Ammon's horn (tissue), 1 donor: ENCODE measurements at regions not wholly inside any gene's neighbourhood (a gene's known extent, or its start where the extent isn't known, plus 50 kb on each side); places are given as distances from the start of the nearest gene placed in this dataset.
A peak's percentile ranks its signal among the peaks of the same experiment; 100 is the strongest.
"Not testable (repeated sequence)": the region's sequence is repeated elsewhere in the genome, so short reads cannot be mapped to it uniquely, and the experiment has no call there.

Source experiments
- DNase-seq: peaks from one replicate; pipeline ENCODE4 v3.0.0-alpha.2; 2016; ENCODE audit warnings: low spot score

DNA sequence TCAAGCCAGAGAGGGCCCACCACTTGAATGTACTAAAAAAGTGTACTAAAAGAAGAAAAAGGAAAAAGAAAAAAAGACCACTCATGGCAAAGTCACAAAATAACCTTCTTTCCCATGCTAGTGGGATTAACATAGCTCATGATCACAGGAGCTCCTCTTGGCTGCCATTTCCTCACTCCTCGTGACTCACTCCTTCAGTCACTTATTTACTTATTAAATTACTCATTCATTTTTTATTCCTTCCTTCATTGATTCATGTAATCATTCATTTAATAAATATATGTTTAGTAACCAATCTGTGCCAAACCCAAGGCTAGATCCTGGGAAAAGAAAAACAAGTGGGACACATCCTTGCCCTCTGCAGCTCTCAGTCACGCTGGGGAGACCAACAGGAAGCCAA, 300.5 kb downstream of the INSIG2 start:
- no peak for DNase-seq

DNA sequence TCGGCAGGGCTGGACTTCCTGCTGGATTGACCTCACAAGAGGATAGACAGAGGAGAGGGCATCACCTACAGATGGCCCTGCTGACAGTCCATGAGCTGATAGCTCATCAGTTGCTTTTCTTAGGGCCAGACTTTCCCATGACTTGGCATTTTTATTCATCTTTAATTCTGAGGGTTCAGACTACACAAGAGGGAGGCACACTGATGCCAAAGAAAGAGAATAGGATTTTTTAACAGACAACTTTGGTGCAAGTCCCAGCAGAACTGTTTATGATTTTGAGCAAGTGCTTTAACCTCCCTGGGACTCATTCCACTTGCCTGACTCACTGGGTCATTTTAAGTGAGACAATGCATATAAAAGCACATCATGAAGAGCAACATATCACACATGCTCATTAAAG, 299.2 kb downstream of the INSIG2 start:
- DNase-seq, result no peak

DNA sequence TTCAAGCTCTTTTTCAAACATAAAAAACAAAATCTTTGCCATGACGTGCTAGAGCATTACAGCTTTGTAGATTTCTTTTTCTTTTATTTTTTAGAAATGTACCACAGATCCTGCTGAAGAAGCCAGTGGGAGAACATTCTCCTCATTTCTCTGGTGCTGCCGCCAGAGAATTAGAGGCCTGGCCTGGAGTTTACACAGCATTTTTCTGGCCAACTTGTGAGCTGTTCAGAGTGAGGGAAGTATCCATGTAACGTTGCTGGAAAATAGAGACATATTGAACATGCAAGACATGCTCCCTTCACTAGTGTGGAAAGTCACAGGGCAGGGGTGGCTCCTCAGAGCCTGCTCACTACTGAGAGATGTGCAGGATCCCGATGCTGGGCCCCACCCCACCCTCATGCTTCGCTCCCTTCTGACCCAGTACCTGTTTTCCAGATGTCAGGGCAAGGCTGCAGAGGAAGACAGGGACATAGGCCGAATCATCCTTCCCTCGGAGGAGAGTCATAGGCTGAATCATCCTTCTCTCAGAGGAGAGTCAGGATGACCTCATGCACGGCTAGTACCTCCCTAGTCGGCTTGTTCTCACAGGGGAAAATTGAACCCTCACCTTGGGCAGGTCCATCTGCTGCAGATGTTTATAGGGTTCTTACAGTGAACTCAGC, 298.5 kb downstream of the INSIG2 start:
- DNase-seq, result no peak

DNA sequence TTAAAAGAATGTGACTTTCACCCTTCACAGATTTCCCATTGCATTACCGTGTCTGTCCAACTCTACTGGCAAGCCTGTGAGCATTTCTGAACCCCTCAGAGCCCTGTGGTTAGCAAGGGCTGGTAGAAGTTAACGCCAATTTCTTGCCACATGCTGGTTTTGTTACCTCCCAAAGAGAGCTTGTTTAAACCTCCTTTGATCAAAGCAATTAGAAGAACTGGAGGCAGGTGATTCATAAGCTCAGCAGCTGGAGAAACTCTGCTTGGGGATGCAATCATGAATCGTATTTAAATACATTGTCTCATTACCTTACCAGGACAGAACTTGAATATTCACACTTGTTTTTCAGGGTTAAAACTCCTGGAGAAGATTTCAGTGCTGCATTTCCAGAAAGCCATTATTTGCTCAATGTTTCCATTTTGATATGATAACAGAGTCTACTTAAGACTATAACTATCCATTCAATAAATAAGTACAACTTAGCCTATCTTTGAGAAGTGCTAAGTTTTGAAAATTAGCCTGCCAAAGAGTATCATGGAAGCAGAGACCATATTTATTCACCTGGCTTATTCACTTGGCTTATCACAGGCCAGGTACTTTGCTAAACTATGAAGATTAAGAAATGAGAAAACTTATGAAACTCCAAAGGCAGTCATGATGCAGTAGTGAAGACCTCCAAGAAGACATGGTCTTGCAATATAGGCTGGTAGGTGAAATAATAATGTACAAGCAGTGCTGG, 292.8 kb downstream of the INSIG2 start:
- no peak for DNase-seq

DNA sequence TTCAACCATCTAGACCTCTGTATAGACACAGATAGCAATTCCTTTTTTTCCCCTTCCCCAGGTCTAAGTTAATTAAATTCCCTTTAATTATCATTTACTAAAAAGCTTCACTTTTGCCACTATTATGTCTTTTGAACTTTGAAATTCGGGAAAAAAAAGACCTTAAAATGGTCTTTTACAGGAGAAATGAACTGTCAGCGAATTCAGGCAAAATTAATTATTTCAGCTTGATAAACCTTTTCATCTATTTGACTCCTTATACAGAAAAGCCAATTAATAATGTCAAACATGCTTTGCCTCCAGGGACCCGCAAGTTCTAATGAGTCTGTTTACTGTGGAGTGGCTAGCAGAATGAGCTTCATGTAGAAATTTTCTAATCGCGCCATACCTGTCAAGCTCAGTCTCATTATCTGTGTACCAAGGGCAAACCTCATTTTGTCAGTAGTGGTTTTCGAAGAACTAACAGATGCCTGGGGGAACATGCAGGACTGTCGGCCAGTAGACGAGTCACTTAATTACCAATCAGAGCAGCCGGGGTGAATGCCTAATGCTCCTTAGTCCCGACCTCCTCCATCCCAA, 287.7 kb downstream of the INSIG2 start:
- DNase-seq, result no peak

DNA sequence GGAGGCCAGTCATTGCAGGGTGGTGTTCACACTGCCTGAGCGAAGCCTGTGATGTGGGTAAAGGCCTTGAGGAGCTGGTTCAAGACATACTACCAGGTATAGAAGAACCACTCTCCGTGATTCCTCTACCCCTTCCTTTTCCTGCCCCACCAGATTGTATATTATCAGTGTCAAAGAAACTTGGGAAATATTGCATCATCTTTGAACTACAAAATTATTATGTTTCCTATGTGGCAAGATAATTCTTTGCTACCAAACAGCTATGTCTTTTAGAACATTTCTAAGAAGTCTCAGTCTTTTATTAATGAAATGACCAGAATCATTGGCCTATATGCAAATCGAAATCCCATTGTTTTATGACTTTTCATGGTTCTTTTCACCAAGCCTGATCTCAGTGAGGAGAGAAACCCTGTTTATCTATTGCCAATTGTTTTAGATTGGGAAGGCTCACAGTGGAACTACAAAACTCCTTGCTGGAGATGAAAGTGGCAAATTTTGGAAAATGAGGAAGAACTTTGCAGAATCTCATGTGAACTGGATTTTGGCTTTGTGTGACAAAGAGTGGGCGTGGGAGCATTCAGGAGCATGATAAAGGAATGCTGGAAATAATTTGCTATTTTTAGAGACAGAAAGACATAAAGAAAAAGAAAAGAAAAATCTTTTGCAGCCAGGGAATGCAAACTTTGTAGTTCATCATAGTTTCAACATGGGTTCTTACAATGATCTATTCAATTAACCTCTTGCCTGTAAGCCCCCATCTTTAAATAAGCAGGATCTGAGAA, 286.9 kb downstream of the INSIG2 start:
- DNase-seq, result no peak

DNA sequence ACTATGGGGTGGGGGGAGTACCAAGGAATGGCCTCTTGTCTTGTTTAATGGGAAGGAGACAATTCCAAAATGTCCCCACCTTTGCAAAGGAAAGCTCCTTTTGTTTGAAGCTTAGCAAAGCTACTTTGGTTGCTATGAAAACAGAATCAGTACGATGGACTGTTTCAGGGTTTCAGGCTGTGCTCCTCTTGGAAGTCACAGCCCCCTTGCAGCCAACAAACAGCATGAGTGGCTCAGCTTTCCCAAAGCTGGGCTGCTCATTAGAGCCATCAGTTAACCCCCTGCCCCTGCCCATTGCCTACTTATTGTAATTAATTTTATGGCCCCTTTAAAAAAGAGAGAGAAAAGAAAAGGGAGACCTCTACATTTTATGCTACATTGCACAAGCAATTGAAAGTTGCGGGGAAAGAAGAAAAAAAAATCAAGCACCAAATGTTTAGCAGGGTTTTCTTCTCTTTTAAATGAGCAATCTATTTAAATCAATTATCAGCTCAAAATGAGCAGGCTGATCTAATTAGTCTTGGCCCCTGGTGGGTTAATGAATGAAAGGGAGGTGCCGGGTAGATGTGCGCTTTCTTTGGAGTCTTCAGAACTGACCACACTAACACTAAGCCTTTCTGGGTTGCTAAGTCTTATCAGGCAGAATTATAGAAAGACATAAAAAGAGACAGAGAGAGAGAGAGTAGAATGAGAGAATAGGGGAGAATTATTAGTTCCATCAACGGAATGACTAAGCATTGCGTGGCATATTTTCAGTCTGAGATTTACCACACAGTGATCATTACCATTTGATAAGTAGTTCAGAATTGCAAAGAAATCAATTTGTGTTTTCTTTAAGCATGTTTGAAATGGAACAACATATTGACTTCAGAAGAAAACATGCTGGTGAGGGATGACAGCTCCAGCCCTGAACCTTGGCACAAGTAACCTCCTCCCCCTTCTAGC, 284.9 kb downstream of the INSIG2 start:
- no peak for DNase-seq

DNA sequence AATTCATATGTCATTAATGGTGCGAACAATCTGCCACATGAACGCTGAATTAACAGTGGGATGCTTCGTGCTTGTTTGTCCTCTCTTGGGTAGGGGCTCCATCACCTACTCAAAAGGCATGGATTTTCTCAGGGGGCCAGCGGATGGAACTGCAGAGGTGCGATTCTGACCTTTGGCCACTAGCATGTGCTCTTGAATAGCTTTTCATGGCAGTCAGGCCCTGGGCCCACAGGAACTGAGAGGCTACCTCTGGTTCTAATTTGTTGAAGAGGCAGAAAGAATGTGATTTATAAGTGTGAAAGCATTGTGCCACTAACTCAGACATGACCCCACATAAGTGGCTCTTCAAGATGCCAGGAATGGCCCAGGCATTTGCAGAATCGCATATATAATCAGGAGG, 283.2 kb downstream of the INSIG2 start:
- peak; percentile 21 for DNase-seq

DNA sequence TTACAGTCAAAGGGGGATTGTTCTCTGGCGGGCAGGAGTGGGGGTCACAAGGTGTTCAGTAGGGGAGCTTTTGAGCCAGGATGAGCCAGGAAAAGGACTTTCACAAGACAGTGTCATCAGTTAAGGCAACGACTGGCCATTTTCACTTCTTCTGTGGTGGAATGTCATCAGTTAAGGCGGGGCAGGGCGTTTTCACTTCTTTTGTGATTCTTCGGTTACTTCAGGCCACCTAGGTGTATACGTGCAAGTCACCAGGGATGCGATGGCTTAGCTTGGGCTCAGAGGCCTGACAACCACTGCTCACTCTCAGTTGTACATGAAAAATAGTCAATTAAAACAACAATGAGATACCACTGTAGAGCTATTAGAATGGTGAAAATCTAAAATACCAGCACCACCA, 281.2 kb downstream of the INSIG2 start:
- DNase-seq, result not testable (repeated sequence)

DNA sequence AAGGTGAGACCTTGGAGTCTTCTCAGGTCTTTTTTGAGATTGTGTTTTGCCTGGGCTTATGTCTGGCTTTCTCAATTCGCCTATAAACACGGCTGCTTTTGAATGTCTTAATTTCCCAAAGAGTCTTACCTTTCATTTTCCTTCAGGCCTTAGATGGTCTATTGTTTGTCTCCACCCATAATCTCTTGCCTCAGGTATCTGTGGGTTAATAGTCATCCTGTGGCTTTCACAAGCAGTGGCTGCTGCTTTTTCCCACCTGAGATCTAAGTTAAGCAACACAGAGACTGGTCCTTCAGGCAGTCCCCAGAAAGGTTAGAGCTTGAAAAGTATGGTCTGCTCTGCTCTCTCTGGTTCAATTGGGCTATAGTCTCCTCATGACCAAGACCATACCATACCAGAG, 275.3 kb downstream of the INSIG2 start:
- no peak for DNase-seq

DNA sequence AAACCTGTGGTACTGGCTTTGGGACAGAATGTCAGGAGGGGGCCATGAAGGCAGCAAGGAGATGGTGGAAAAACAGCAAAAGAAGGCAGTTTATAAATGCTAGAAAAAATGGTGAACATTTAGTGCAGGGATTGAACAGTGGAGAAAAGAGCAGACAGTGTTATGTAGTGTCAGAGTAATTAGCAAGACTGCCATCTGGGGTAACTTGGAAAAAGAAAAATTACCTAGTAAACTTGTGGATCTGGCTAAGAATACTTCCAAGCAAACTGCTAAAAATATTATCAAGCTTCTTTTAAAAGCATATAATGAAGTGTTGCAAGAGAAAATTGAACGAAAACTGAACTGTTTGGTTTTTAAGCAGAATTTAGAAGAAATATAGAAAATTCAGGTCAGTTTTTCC, 267.8 kb downstream of the INSIG2 start:
- no peak for DNase-seq

DNA sequence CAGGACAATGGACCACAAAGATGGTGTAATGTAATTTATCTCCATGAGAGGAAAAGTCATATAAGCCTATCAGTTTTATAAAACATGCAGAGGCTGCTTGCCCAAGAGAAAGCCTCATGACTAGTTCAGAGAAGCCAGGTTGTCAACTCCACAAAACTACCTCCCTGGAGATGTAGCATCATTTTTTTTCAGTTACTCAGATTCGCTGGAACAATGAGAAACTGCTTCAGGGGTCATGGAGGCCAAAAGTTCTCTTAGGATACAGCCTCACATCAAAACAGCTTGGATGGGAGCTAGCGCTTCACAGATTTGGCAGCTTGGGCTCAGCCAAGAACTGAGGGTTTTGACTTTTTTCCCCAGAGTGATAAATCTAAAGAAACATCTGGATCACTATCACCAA, 263.5 kb downstream of the INSIG2 start:
- no peak for DNase-seq

DNA sequence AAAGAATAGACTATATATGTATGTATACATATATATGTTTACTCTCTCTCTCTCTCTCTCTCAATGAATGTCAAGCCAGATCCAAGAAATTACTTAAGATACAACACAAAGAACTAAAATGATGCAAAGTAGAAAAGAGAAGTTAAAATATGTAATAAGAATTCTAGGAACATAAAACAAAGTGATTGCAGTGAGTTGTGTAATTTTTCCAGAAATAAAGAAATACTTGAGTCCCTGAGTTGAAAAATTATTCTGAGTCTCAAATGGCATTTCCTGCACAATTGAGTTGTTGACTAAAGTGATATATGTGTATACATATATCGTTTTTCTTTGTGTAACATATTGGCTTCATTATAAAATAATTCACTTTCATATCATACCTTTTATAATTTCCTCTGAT, 262.4 kb downstream of the INSIG2 start:
- DNase-seq, result no peak

DNA sequence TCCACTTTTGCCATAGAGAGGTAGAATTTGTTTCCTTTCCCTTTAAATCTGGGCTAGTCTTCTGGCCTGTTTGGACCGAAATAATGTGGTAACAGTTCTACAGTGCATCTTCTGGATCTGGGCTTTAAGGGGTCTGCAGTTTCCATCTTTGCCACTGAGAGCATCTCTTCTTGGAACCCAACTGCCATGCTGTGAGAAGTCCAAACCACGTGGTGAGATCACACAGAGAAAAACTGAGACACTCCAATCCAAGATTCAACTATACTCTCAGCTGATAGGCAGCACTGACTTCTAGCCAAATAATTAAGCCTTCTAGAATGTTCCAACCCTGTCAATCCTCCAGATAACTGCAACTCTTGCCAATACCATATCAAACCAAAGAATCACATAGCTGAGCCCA, 261.1 kb downstream of the INSIG2 start:
- DNase-seq, result no peak

DNA sequence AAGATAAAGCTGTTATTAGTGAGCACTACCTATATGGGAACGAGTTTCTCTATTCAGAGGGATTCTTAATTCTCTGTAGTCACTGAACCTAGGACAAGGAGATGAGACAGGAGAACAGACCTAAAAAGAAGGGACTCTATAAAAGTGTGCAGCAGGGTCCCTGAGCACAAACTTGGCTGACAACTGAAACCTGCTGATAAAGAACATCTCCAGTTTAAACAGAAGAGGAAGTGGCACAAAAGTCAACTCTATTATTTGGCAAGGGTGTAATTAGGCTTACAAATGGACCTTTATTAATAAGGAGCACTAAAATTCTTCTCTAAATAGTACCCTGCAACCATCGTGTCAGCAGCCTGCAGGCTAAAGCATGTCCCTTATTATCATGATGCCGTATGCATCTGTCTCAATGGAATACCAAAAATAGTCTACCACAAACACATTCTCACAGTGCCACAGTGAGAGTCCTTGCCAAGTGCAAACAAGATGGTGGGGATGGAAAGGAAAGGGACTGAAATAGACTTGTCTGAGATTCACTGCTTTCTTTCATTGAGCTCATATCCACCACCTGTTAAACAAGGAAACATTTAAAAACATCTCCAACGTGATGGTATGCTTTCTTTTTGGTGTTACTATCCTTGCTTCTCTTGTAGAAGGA, 260.2 kb downstream of the INSIG2 start:
- DNase-seq, result no peak

DNA sequence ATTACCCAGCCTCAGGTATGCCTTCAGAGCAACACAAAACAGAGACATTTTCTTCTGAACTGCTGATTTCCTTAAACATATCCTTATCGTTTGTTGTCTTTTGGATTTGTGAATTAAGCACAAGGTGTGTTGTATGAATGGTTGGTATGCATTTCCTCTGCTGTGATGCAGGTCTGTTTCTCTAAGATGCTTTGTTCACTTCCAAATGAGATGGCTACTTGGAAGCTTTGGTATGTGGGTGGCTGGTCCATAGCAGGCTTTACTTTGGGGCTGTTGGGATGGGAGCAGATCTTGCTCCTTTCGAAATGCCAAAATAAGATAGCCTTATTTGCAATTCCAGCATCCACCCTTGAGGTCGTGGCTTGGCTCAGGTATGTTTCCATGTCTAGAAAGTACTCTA, 257.2 kb downstream of the INSIG2 start:
- no peak for DNase-seq

DNA sequence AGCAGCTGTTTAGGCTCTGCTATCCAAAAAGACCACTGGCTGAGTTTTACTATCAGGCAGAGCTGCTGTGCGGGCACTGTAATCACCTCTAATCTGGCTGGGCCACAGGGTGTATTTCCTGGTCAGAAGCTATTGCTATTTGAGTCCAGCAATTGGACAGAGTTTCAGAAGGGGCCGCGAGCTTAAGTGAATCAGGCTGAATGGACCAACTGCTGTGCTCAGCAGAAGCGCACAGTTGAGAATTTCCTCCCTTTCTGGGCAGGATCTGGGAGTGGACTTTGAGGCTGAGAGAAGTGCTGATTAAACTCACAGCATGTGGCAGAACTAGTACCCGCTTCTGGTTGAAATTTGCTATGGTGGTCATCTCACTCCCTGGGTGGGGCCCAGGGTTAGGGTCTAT, 251.8 kb downstream of the INSIG2 start:
- no peak for DNase-seq

DNA sequence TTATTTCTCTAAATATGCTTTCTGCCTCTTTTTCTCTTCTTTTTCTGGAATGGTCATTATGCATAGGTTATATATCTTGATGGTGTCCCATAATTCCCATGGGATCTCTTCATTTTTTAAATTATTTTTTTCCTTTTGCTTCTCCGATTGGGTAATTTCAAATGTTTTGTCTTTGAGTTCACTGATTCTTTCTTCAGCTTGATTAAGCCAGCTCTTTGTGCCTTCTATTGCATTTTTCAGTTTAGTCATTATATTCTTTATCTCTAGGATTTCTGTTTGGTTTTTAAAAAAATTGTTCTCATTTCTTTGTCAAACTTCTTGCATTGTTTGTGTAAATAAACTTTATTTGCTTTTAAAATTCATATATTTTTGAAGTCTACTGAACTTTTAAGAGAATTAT, 251.1 kb downstream of the INSIG2 start:
- DNase-seq, result no peak

DNA sequence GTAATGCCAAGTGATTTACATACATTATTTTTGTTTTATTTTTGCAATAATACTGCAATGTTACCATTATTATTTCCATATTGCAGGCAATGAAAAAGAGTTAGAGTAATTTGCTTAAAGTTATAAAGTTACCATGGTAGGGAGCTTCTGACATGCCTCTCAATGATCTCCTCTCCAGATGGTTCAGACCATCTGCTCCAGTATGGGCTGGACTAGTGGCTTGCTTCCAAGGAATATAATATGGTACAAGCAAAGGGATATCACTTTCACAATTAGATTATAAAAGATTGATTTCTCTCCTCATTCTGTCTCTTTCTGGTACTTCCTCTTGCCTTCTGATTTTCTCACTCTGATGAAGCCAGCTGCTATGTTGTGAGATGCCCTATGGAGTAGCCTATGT, 245.4 kb downstream of the INSIG2 start:
- DNase-seq, result no peak

DNA sequence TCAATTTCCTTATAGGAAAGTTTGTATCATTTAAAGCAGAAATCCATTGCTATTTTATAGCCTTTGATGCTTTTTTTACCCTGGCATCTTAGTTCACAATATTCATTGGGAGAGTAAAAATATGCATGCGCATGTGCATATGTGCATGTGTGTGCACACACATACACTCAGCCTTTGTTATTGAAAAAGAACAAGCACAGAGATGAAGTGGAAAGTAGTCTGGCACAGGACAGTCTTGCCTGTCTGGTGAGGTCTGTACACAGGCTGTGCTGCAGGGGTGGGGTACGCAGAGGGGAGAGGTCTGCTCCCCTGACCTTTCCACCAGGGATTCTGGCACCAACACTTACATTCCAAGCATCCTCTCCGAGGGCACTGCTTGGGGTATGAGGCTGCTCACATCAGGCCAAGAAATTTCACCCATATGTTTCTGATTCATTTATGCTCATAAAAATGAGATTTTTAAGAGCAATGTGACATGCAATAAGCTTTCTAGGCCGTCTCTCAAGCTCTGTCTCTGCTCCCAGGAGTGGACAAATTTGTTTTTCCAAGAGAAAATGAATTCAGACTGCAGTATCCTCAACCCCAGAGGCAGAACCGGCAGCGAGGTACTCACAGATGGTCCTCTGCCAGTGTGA, 237.2 kb downstream of the INSIG2 start:
- no peak for DNase-seq

DNA sequence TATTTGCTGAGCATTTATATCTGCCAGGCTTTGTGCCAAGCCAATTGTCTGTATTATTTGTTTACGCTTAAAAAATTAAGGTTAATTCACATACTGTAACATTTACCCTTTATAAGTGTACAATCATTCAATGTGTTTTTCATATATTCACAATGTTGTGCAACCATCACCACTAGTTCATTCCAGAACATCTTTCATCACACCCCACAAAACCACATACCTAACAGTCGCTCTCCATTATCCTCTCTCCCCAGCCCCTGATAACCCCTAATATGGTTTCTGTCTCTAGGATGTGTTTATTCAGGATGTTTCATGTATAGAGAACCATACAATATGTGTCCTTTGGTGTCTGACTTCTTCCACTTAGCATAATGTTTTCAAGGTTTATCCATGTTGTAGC, 234.1 kb downstream of the INSIG2 start:
- DNase-seq, result no peak
